ENCODE measurements at regions not wholly inside any gene's neighbourhood (a gene's known extent, or its start where the extent isn't known, plus 50 kb on each side); places are given as distances from the start of the nearest gene placed in this dataset.

- DNase-seq = no peak
Measured at GRCh38 chr7:23981758-23982157, 271.7 kb downstream of the STK31 start.

GRCh38 chr7:24005517-24005916 lies 278.5 kb upstream of the NPY start:
- DNase-seq = no peak

DNA sequence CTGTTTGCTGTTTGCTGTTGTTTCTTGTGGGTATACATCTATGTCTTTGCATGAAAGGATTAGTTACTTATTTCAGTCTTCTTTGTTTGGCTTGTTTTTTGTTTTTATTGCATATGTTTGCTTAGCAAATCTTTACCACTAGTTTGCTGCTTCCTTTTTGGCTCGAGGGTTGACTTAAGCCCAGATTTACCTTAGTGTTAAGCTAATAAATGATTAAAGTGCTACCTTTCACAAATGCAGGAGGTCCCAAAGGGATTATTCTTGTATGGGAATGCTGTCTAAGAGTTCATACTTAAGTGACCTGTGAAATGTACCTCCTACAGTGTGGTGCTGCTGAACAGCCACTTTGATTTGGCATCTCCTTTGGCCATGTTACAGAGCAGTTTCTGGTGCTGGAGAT lies 273.5 kb upstream of the NPY start:
- DNase-seq = no peak

- no peak for DNase-seq
Measured at GRCh38 chr7:24017519-24017918, 266.5 kb upstream of the NPY start.

DNA sequence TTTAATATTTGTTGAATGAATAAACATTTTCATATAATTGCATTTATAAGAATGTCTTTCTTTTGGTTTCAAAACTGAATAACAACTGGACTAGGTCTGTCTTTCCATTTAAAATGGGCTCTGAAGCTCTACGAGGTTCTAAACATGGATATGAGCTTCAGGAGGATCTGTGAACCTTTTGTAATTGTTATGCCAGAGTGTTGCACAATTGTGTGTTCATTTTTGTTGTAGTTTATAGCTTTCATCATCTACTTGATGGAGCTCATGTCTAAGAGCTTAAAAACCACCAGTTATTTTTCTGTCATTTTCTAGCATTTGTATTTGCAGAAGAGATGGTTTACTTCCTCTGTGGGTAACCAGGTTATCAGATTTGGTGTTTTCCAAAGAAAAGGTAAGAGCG lies 265.7 kb upstream of the NPY start:
- DNase-seq = no peak

DNA sequence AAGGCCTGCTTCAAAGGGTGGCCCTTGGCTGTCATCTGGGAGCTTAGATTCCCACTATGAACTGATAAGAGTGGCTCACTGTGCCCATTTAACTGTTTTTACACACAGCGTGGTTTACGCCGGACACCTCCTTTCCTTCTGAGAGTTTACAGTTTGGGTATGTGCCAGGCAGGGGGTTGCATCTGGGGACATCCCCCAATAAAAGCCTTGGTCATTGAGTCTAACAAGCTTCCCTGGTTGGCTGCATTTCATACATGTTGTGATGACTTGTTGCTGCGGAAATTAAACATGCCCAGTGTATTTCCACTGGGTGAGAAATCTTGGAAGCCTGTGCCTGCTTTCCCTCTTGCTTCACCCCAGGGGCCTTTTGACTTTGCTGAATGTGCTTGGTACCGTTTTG lies 264.1 kb upstream of the NPY start:
- DNase-seq = no peak

- no peak for DNase-seq
Measured at GRCh38 chr7:24024276-24025068, 259.5 kb upstream of the NPY start.

DNA sequence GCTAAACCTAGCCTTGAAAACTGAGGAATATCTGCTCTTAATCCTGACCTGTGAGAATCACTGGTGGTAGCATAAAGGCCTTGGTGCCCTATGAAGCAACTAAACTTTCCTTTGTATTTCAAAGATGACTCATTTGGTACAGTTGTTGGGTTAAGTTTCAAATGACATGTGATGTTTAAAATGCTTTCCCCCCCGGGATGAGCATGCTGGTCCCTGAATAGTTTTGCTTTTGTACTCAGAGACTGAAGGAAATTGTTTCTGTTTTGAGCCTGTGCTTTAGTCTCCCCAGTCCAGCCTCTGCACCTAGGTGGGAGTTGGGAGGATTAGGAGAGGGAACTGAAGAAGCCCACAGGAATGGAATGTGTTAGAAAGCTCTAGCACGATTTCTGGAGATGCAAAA lies 258.9 kb upstream of the NPY start:
- DNase-seq = no peak

DNA sequence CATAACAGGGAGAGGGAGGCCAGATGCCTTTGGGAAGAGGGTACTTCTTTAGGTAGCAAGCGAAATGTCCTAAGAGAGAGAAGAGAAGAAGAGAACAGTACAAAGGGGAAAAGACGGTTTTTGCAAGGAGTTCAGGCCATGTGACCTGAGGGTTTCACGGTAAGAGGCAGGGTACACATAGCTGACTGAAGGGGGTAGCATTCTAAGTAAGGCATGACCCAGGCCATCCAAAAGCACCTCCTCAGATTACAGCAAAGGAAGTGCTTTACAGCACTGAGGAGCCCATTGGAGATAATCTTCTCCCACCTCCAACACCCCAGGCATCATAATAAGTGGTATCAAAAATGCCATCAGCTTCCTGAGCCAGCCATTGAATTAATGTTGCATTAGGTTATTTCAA lies 258.2 kb upstream of the NPY start:
- DNase-seq = no peak

DNA sequence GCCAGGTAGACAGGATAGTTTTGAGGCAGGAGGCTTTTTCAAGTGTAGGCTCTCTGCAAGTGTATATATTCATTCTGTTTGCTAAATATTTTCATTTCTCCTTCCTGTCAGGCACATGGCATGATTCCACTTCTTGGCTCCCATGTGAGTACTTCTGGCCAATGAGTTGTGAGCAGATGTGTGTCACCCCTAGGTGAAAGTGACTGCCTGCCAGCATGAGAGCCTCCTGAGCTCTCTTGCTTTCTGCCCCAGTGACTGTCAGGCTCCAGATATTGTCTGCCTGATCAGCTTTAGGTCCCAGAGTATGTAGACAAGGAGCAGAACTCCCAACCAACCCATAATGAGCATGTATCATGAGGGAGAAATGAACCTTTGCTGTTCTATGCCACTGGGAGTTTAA lies 257.6 kb upstream of the NPY start:
- no peak for DNase-seq

DNA sequence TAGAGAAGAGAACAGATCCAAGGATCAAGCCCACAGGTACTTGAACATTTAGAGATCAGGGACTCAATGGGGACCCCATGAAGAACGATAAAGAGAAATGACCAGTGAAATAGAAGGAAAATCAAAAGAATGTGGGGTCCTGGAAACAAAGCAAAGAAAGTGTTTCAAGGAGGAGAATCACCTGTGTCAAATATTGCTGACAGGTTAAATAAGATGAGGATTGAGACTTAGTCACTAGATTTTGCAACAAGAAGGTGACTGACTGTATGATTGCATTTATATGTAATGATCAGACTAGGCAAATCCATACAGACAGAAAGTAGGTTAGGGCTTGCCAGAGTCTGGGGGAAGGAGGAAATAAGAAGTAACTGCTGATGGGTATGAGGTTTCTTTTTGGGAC lies 254.9 kb upstream of the NPY start:
- DNase-seq = no peak

GRCh38 chr7:24034251-24034650 lies 249.7 kb upstream of the NPY start:
- no peak for DNase-seq

- no peak for DNase-seq
Measured at GRCh38 chr7:24035366-24036032, 248.5 kb upstream of the NPY start.

DNA sequence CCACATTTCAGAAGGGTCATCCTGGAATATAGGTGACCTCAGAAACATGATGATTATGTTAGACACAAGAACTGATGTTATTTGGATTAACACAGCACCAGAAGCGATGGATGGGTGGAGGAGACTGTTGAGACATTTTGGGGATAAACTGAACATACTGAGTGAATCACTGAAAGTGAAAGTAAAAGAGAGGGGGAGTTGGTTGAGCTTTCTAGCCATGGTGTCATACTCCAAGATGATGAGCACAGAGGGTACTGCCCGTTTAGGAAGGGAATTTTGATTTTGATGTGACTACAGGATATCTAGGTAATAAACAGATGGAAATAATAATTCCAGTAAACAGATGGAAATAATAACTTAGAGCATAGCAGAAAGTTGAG lies 248.0 kb upstream of the NPY start:
- DNase-seq = no peak

GRCh38 chr7:24038993-24039392 lies 245.0 kb upstream of the NPY start:
- DNase-seq = no peak

GRCh38 chr7:24039991-24040624 lies 243.9 kb upstream of the NPY start:
- DNase-seq = no peak

GRCh38 chr7:24042028-24042427 lies 242.0 kb upstream of the NPY start:
- DNase-seq = no peak

DNA sequence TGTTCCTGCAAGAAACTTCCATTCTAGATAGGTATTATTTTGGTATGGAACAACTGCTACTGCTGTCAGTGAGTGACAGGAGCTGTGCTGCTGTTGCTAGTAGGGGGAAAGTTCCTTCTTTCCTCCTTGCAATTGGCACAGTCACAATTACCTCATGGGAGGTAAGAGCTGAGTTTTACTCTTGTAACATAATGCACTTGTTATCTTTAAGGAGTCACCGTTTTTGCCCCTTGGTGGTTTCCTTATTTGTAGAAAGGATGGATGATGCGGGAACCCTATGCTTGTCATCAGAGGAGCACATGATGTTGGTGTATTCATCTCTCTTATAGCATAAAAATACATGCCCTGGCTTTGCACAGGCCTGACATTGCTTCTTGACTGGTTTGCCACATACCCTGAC lies 234.7 kb upstream of the NPY start:
- DNase-seq = no peak

- no peak for DNase-seq
Measured at GRCh38 chr7:24050991-24051560, 232.9 kb upstream of the NPY start.

- no peak for DNase-seq
Measured at GRCh38 chr7:24051651-24052050, 232.3 kb upstream of the NPY start.

- peak; percentile 30 for DNase-seq
Measured at GRCh38 chr7:24052572-24053260, 231.3 kb upstream of the NPY start.

DNA sequence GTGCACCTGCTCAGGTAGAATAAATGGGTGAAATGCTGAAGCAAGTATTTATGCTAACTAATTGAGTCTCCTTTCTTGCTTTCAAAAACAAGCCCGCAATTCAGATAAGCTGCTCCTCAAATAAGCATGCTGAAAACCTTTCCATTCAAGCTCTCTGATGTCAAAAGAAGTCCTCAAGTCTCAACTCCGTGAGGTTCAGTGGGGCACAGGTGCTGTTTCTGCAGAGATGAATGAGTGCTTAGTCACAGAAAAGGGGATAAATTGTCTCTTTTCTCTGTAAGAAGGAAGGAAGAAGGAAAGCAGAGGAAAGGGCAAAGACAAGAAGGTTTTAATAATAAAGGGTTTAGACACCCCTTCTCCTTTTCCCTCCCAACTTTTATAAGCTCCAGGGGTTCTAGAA lies 229.8 kb upstream of the NPY start:
- DNase-seq = no peak

GRCh38 chr7:24057243-24057642 lies 226.7 kb upstream of the NPY start:
- no peak for DNase-seq
